IPS-NIHi7 (cell line): ENCODE measurements at regions not wholly inside any gene's neighbourhood (a gene's known extent, or its start where the extent isn't known, plus 50 kb on each side); places are given as distances from the start of the nearest gene placed in this dataset.
"Not testable (repeated sequence)": the region's sequence is repeated elsewhere in the genome, so short reads cannot be mapped to it uniquely, and the experiment has no call there.

Experiments used
- DNase-seq: peaks from one replicate; pipeline ENCODE4 v3.0.0; 2012; ENCODE audit warnings: mixed read lengths; ENCODE audit errors: extremely low spot score

DNA sequence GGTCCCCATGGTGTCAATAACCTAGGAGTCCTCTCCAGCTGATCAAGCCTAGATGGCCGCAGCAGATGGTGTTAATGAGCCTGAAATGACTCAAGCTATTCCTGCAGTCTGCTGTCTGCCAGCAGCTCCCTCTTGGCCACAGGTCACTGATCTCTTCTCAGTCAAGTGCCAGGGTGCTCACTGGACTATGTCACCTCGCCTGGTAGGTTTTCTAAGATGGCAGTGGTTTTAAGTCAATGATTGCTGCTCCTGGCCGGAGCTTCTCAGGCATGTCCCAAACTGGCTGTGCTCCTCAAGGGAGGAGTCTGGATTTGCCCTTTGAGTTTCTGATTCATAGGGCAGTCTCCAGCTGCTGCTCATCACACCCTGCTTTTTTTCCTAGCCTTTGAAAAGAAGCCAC, 58.6 kb upstream of the SHISA6 start:
- DNase-seq = no peak

DNA sequence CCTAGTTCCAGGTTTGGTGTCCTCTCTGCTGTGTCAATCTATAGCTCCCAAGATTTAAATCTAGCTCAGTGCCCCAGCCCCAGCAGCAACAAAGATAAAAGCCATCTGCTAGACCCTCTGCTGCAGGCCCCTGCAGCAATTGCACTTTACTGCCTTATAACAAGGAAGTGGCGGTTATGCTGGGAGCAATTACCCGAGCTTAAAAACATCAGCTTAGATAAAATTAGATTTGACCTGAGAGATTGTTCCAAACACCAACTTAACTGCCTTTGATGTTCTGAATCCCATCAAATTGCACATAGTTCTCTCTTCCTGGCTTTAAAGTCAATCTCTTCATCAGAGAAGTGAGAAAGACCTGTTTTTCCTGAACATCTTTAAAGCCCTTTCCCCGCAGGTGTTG, 62.4 kb upstream of the SHISA6 start:
- no peak for DNase-seq

DNA sequence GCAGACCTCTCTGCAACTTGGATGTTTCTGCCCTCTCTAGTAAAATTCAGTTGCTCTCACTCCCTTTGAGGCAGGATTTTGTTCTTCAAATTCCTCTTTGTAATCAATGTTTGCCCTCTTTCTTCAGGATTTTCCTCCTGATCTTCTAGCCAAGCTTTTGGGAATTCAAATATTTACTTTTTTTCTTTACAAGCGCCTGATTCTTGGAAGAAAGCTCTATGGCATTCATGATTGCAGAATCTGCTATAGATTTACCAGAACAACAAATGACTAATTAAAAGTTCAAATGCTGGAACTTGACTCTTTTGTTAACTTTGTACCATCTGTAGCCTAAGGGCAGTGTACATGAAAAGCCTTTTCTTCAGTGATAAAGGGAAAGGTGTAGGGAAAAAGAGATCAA, 63.7 kb upstream of the SHISA6 start:
- no peak for DNase-seq

DNA sequence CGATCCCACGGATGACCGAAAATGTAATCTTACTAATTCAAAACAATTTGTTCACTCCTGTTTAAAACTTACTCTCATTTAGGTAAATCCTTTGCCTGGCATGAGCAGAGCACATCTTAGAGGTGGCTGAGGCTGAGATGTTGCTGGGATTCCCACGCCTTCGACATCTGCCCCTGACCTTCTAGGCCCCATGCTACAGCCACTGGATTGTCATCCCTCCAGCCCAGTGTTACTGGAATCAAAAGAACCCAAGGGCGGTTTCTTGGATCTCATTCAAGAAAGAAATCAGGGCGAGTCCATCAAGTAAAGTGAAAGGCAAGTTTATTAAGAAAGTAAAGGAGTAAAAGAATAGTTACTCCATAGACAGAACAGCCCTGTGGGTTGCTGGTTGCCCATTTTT, 64.5 kb upstream of the SHISA6 start:
- DNase-seq = no peak

DNA sequence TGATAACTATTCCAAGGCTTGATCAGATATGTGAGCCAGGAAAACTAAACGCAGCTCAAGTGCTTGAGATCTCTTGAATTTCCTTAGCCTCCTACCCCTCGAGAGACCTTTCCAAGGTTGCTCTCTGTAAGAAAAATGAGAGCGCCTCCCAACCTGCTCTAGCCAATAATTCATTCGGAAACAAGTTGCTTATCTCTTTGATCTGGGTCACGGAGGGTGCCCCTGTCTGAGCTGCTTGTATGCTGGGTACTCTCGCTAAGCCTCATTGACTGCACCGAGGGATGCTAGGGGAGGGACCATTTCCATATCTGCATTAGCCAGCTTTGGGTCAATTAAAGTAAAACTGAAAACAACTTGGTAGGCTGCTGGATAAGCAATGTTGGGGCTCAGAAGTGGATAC, 70.1 kb upstream of the SHISA6 start:
- no peak for DNase-seq

DNA sequence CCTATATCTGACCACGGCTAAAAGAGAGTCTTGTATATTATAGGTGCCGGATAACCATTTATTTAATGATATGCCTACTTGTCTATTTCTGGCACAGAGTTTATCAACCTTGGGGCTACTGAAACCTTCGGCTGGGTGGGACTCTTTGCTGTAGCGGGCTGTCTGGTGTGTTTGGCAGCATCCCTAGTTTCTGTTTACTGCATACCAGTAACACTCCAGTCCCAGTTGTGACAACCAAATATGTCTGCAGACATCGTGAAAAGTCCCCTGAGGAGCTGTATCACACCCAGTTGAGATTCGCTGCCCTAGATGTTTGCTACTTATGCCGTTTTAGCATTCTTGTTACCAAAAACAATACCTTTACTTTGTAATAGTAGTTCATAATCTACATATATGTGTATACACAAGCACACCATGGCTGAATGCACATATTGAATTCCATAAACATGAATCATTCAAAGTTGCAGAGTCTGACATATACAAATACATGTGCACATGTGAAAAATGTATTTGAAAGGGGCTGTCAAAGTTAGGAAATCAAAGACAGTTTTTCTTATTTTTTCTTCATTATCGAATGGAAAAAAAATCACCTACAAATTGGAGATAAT, 89.1 kb upstream of the SHISA6 start:
- DNase-seq = no peak

DNA sequence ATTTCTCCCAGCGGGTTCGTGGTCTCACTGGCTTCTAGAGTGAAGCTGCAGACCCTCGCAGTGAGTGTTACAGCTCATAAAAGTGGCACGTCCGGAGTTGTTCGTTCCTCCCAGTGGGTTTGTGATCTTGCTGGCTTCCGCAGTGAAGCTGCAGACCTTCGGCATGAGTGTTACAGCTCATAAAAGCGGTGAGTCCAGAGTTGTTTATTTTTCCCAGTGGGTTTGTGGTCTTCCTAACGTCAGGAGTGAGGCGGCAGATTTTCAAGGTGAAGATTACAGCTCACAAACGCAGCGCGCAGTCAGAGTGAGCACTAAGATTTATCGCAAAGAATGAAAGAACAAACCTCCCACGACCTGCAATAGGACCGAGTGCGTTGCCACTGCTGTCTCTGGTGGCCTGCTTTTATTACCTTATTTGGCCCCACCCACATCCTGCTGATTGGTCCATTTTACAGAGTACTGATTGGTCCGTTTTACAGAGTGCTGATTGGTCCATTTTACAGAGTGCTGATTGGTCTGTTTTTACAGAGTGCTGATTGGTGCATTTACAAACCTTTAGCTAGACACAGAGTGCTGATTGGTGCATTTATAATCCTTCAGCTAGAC, 90.0 kb upstream of the SHISA6 start:
- not testable (repeated sequence) for DNase-seq

DNA sequence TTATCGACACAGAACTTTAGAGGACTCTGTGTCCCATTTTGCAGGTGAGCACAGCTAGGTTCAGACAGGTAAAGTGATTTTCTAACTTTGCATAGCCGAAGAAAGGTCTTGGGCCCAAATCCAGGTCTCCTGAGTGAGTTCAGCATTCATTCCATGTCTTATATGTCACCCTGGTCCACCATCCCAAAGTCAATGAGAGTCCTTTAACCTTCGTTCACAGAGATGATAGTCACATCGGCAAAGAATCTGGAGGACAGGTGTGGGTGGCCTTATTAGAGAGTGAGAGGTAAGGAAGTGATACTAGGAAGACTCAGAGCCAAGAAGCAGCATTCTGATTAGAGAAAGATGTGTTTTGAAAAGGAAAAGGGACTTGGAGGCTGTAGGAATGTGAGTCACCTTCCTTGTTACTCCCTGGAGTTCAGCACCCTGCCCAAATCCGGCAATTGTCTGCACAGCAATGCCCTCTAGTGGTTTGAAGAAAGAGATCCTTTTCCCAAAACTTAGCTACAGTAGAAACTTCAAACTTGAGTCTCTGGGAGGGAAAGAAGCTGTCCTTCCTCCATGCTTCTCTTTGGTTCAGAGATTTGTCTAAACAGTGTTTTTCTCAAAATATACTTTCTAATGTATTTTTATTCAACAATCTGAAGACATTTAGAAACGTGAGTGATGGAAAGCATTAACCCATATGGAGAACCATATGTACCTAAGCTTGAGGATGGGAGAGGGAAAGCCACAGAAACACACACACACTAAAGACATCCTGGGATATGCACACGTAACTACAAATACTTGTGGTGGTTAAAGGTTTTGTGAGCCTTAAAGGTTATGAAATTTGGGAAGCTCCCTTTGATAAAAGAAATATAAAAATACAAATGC, 96.4 kb upstream of the SHISA6 start:
- DNase-seq = peak; percentile 78

DNA sequence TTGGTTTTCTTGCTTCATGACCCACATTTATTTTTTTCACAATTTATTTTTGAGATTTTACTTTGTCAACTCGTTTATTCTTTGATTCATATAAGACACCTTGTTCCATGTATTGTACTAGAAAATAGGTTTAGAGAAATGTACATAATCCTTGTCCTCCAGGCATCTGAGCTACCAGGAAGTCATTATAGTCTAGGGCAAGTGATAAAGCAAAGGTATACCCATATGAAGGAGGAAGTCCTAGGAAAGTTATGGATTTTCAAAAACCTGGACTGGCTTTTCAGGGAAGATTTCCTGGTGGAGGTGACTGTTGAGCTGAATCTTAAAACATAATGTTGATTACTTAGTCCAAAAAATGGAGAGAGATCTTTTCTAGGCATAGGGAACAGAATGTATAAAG, 98.8 kb upstream of the SHISA6 start:
- no peak for DNase-seq

DNA sequence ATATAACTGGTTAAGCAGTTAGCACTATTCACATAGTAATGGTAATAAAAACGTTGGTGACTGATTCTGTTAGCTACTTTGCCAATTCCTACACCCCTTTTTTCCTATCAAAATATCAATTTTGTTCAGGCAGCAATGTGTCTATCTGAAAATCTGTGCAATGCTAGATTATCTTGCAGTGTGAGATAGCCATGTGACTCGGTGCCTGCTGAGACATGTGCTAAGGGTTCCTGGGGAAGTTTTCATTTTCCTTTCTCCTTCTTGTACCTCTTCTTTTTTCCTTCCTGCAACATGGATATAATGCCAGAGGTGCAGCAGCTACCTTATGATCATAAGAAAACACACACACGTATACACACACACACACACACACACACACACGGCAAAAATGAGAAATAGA, 100.5 kb upstream of the SHISA6 start:
- DNase-seq = no peak

DNA sequence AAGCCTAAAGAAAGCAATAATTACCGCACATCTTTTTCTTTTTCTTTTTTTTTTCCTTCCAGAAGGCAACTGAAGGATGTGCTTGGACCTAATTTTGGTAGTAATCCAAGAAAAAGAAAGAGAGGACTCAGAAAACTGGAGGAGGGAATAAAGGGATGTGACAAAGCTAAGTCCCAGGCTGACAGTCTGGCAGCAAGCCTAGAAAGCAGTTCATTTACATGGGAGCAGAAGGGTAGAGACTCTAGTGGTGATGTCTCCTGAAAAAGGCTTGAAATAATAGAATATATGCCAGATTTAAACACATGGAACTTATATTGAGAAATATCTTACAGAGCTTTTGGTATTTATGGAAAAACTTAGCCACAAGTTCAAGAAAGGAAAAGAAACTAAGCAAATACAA, 101.0 kb upstream of the SHISA6 start:
- no peak for DNase-seq

DNA sequence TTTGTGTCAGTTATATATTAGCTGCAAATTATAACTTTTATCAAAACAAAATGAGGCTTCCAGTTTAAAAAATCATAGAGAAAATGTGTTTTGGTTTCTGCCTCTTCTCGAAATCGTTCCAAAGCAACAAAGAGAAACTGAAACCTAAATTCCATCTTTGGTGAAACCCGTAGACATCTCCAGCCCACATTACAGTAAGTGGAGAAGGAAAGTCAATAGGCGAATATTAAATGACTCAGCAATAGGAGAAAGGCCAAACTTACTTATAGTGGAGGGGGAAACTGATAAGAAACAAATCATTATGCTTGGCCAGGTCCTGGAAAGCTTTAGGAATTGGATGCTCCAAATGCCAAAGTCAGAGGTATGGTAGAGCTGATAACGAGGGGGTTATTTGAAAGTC, 103.0 kb upstream of the SHISA6 start:
- DNase-seq = no peak

DNA sequence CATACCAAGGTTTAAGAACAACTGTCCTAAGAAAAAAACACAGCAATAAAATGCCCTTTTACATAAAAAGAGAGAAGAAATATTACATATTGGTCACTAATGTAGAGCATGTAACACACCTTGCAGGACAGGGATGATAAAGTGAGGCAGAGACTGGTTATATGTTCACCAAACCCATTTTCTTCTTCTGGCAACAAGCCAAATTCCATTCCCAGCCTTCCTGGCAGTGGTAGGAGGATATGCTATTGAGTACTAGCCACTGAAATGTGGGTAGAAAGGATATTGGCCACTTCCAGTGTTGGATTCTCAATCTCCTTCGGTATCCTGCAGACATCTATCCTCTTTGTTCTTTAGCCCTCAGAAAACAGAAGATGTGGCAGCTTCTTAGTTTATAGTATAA, 105.2 kb upstream of the SHISA6 start:
- no peak for DNase-seq

DNA sequence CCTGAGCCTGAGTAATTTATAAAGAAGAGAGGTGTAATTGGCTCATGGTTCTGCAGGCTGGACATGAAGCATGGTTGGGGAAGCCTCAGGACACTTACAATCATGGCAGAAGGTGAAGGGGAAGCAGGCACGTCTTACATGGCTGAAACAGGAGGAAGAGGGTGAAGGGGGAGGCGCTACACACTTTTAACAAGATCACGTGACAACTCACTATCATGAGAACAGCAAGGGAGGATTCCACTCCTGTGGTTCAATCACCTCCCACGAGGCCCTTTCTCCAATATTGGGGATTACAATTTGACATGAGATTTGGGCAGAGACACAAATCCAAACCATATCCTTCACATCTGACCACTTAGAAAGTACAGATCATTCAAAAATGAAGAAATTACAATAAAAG, 110.6 kb upstream of the SHISA6 start:
- DNase-seq = no peak

DNA sequence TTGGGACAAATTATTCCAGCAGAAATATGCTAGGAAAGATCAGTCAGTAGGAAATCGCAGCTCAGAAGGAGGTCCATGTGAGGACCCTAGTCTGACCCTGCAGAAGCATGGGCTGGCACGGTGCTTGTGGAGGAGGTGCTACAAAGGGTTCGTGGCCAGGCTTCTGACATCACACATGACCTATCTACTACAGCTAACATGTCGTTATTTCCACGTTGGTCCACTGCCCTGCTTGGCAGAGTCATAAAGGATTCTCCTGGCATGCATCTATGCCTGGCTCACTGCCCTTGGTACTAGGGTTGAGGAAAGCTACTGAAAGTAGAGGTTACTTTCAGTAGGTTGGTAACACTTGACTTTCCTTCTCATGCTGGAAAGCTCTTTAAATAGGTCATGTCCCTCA, 118.1 kb upstream of the SHISA6 start:
- no peak for DNase-seq

DNA sequence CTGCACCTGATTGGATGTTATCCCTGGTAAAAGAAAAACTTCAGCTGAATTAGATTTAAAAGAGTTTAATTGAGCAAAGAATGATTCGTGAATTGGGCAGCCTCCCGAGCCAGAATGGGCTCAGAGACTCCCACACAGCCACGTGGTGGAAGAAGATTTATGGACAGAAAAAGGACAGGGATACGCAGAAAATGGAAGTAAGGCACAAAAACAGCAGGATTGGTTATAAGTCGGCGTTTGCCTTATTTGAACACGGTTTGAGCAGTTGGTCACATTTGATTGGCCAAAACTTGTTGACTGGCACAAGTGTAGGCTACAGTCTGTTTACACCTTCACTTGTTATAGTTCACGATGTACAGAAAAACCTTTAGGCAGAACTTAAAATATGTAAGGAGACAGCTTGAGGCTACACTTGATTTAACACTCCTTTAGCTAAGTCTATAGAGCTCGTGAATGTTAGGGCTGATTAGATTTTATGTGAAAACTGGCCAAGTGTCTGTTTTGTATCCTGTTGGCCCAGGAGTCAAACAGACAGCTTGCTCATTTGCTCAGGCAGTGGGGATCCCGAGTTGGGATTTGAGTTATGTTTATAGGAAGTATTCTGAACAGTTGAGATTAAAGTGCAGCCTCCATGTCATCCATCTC, 119.5 kb upstream of the SHISA6 start:
- no peak for DNase-seq

DNA sequence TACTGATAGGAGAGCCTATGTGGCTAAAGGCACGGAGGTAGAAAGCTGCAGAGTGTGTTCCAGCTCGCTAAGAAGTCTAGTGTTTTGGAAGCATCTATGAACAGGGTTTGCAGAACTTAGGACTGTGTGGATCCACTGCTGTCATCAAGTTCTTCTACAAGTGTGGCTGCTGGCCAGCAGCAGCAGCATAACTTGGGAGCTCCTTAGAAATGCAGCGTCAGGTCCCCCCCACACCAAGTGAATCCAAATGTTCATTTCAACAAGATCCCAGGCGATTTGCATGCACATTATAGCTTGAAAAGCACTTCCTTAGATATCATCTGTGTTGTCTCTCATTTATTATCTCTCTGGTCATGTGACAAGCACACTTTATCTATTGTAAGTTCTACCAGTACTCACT, 131.9 kb upstream of the SHISA6 start:
- no peak for DNase-seq

DNA sequence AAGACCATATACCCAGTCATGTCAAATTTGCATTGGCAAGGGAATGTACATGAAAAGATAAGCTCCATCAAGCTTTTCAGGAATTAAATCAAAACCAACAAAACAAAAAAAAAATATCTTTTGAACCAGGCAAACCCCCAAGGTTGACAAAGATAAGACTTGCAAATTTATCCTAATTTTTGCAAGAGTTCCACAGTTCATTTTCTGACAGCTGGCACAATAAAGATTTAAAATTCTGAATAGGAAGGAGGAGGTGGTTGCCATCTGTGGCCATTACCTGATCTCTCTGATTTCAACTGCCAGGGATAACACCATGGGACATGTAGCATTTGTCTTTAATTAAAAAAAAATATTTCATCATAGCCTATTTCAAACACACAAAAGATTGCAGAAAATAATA, 135.9 kb upstream of the SHISA6 start:
- no peak for DNase-seq

DNA sequence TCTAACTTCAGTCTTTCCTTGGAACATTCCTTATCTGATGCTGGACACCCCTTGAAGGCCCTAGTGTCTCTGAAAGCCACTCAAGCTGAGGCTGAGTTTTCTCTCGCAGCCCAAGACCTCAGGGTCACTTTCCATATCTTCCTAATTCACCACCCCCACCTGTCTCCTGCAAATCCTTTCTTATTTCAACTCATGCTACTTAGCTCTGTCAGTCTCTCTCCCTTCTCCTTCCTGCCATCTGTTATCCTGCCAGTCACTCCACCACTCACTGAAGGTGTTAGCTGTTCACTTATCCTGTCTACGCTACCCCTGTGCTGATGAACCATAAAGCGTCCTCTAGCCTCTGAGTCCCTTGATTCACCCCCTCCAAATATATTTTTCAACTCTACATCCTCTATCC, 143.9 kb upstream of the SHISA6 start:
- no peak for DNase-seq

DNA sequence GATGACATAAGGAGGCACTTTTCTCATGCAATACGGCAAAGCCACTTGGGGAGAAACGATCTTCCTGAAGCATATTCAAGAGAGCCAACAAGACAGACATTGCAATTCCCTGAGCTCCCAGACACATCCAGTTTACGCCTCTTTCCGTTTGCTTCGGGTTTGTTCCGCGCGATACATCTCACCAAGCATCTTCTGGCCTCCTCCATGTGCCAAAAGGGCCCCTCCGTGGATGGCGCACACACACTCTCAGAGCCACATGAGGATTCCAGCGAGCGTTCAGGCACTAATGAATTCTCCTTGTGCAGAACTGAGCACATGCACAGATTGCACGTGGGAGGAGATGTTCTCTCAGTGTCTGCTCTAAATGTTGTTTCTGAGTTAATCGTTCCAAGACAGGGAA, 146.7 kb upstream of the SHISA6 start:
- no peak for DNase-seq

DNA sequence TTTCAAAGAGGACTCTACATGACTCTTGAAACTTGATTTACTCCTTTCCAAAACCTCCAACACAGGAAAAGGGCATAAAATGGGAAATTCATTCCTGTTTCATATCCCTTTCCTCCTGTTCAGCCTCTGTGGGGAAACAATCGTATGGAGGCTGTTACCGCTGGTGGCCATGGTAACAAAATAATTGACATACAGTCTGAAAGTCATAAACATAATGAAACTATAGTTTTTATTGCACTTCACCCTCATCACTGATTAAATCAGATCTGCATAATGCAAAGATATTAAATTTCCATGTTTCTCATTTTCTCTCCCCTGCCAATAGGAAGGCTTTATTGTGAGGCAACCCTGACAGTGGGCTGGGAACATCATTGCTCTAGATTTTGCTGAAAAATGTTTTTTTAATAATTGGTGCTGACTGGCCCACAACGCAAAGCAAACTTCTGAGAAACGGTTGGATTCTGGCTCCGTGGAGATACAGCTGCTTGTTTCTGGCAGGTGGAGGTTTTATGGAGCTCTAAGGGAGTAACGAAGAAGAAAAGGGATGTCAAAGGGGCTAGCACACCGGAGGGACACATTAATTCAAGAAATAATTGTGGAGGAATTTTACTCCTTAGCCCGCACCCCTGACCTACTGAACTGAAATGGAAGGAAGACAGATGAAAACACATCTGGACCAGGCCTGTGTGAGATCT, 154.2 kb upstream of the SHISA6 start:
- DNase-seq = no peak

DNA sequence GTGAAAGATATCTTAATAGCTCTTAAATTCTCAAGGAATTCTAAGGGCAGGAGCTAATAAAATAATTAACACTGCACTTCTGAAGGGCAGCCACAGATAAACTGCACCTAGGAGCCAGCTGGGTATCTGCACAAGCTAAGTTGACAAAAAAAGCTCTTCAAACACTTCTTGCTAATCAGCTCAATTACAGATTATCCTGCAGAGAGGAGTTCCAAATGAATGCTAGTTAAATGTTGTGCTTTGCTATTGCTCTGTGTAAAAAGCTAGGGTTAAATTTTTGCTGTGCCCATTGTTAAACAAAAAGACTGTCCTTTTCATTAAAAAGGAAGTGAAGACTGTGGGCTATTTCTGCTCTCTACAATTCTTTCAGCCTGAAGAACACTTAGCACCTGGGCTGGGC, 158.5 kb upstream of the SHISA6 start:
- peak; percentile 30 for DNase-seq
